OCI-LY3 (cell line): ENCODE measurements at regions not wholly inside any gene's neighbourhood (a gene's known extent, or its start where the extent isn't known, plus 50 kb on each side); places are given as distances from the start of the nearest gene placed in this dataset.

ENCODE experiments used
- H2AFZ ChIP-seq: fragments of 200-600, 300-600 bp; shearing (Covaris generic); 2 replicates; pipeline ENCODE4 v1.6.0; 2014; ENCODE audit warnings: antibody characterized with exemption, low read depth, low read length
- H3K27ac ChIP-seq: fragments of 200-600, 300-600 bp; sonication (generic); 2 replicates; pipeline ENCODE4 v1.5.1; 2014; ENCODE audit warnings: mild to moderate bottlenecking, low read length, moderate library complexity, mixed read lengths
- H3K27me3 ChIP-seq: fragments of 200-600, 300-600 bp; sonication (generic); 2 replicates; pipeline ENCODE4 v1.6.1; 2014; ENCODE audit warnings: low read depth, low read length, mixed read lengths
- H3K36me3 ChIP-seq: fragments of 200-600, 300-600 bp; sonication (generic); replicated peaks from 2 replicates; pipeline ENCODE3; 2014; ENCODE audit warnings: low read depth, low read length, mixed read lengths
- H3K4me1 ChIP-seq: fragments of 300-600, 200-600 bp; sonication (generic); 2 replicates; pipeline ENCODE4 v1.6.1; 2014; ENCODE audit warnings: low read length, mixed read lengths
- H3K4me2 ChIP-seq: fragments of 200-600, 300-600 bp; sonication (generic); 2 replicates; pipeline ENCODE4 v1.6.1; 2014; ENCODE audit warnings: low read length, mixed read lengths
- H3K4me3 ChIP-seq: fragments of 300-600, 200-600 bp; sonication (generic); 2 replicates; pipeline ENCODE4 v1.5.1; 2014; ENCODE audit warnings: antibody characterized with exemption, mild to moderate bottlenecking, low read length, moderate library complexity
- H3K79me2 ChIP-seq: fragments of 300-600, 200-600 bp; shearing (Covaris generic); 2 replicates; pipeline ENCODE4 v1.6.1; 2014; ENCODE audit warnings: mild to moderate bottlenecking, low read length, mixed read lengths
- H3K9ac ChIP-seq: fragments of 300-600, 200-600 bp; shearing (Covaris generic); 2 replicates; pipeline ENCODE4 v1.6.0; 2014; ENCODE audit warnings: mild to moderate bottlenecking, low read length, moderate library complexity
- H3K9me3 ChIP-seq: fragments of 200-600, 300-600 bp; shearing (Covaris generic); 2 replicates; pipeline ENCODE4 v1.6.1; 2014; ENCODE audit warnings: low read length, mixed read lengths; ENCODE audit not compliant: insufficient read depth
- H4K20me1 ChIP-seq: fragments of 200-600, 300-600 bp; sonication (generic); 2 replicates; pipeline ENCODE4 v1.6.1; 2016; ENCODE audit warnings: low read length, mixed read lengths; ENCODE audit not compliant: insufficient read depth
- EZH2phosphoT487 ChIP-seq: fragments of 200-600 bp; shearing (Covaris generic); IDR thresholded peaks from 2 replicates; pipeline ENCODE4 v1.6.1; 2018; ENCODE audit warnings: antibody characterized with exemption, mixed run types, low read depth
- TF ChIP-seq, protein P1 (sequence below): fragments of 200-600, 300-600 bp; sonication (generic); IDR thresholded peaks from 2 replicates; pipeline ENCODE4 v1.5.1; 2014; ENCODE audit warnings: antibody characterized with exemption, low read length, low read depth

DNA sequence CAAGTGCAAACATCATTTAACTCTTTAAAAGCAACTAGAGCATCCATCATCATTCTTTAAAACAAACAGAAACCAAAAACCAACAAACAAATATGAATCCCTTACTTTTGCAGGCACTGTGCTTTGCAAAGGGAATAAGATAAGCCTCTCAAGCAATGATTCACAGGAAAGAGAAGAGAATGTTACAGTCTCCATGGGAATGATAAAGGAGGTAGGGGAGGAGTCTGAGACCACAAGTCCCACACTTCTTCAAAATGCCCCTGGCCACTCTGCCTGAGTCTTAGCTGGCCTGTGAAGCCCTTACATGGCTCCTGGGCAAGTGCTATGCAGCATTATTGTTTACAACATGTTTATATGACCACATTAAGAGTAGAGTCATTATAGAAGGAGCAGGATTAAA, 257.7 kb upstream of the MARCKS start:
- Histone ChIP-seq H3K79me2 (no peaks in the 10 kb centered on the region), H3K36me3 (peaks cover 7% of the 10 kb centered on the region), H3K4me1 (peaks cover 29% of the 10 kb centered on the region), H4K20me1 (no peaks in the 10 kb centered on the region), H3K9me3 (peaks cover 4% of the 10 kb centered on the region; the same call in 1 of the 2 replicates), H3K4me2 (no peak overlapping the region), H3K27ac (no peak overlapping the region), H3K27me3 (no peaks in the 10 kb centered on the region), H3K9ac (no peak overlapping the region), H3K4me3 (no peak overlapping the region), H2AFZ (no peak overlapping the region)
- no peak for TF ChIP-seq EZH2phosphoT487
- TF ChIP-seq, protein P1, sequence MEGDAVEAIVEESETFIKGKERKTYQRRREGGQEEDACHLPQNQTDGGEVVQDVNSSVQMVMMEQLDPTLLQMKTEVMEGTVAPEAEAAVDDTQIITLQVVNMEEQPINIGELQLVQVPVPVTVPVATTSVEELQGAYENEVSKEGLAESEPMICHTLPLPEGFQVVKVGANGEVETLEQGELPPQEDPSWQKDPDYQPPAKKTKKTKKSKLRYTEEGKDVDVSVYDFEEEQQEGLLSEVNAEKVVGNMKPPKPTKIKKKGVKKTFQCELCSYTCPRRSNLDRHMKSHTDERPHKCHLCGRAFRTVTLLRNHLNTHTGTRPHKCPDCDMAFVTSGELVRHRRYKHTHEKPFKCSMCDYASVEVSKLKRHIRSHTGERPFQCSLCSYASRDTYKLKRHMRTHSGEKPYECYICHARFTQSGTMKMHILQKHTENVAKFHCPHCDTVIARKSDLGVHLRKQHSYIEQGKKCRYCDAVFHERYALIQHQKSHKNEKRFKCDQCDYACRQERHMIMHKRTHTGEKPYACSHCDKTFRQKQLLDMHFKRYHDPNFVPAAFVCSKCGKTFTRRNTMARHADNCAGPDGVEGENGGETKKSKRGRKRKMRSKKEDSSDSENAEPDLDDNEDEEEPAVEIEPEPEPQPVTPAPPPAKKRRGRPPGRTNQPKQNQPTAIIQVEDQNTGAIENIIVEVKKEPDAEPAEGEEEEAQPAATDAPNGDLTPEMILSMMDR: no peak

DNA sequence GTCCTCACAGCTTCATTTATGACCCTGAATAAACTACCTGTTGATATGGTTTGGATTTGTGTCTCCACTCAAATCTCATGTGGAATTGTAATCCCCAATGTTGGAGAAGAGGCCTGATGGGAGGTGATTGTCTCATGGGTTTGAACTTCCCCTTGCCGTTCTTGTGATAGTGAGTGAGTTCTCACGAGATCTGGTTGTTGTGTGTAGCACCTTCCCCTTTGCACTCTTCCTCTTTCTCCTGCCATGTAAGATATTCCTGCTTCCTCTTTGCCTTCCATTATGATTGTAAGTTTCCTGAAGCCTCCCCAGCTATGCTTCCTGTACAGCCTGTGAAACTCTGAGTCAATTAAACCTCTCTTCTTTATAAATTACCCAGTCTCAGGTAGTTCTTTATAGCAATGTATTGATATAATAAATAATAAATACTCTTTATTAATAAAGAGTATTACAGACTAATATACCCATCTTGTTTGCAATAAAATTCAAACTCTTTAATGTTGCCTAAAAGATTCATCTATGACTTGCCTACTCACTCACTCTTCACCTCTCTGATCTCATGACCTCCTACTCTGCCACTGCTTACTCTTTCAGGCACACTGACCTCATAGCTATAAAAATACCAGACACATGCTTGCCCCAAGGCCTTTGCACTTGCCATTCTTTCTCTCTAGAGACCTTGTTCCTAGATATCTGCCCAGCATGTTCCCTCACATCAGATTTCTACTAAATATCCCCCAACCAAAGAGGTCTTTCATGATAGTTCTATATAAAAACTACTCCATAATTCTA, 256.4 kb upstream of the MARCKS start:
- no peak overlapping the region; the same call in 1 of the 2 replicates for H3K4me2 ChIP-seq

DNA sequence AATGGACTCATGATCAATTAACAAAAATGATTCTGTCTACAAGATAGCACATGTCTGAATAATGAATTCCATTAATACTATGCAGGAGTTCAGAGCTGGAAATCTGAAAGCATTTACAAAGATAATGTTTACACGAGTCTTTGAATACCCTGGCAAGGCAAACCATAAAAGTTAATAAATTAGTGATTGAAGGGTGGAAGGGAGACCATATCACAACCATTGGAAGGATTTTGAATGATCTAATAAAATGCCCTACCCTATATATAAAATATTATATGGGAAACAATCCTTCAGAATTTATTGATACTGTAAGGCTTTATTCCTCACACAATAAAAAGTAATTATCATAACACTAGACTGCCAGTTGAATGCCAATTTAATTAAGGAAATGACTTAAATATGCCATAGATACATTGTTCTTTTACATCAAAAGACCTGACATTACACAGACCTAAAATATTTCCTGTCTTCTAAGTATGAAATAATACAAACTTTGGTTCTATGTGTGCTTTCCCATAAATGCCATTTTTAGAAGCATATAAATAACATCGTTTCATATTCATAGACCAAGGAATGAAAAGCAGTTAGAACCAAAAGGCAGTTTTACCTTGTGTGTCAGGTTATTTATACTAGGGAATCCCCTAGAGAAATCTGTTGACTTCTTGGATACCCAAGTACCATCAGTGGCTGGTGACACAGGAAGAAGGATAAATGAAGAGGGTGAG, 249.2 kb upstream of the MARCKS start:
- Histone ChIP-seq H3K4me3 (no peak overlapping the region), H3K27ac (no peak overlapping the region), H3K4me2 (no peak overlapping the region), H3K36me3 (peaks cover 1% of the 10 kb centered on the region), H3K79me2 (no peaks in the 10 kb centered on the region), H3K27me3 (no peaks in the 10 kb centered on the region), H4K20me1 (no peaks in the 10 kb centered on the region), H2AFZ (no peak overlapping the region), H3K9ac (no peak overlapping the region), H3K9me3 (no peaks in the 10 kb centered on the region), H3K4me1 (no peaks in the 10 kb centered on the region)
- TF ChIP-seq, protein P1: no peak
- no peak for TF ChIP-seq EZH2phosphoT487

More for the DNA sequence above, 256.4 kb upstream of the MARCKS start:
- Histone ChIP-seq H3K27ac (peak overlapping the region; percentile 29; the same call in 1 of the 2 replicates), H3K27me3 (no peaks in the 10 kb centered on the region), H3K79me2 (no peaks in the 10 kb centered on the region), H3K4me3 (no peak overlapping the region), H3K4me1 (peaks cover 28% of the 10 kb centered on the region), H2AFZ (no peak overlapping the region), H3K36me3 (peaks cover 7% of the 10 kb centered on the region), H4K20me1 (no peaks in the 10 kb centered on the region), H3K9ac (no peak overlapping the region), H3K9me3 (peaks cover 4% of the 10 kb centered on the region; the same call in 1 of the 2 replicates)
- no peak for TF ChIP-seq EZH2phosphoT487

DNA sequence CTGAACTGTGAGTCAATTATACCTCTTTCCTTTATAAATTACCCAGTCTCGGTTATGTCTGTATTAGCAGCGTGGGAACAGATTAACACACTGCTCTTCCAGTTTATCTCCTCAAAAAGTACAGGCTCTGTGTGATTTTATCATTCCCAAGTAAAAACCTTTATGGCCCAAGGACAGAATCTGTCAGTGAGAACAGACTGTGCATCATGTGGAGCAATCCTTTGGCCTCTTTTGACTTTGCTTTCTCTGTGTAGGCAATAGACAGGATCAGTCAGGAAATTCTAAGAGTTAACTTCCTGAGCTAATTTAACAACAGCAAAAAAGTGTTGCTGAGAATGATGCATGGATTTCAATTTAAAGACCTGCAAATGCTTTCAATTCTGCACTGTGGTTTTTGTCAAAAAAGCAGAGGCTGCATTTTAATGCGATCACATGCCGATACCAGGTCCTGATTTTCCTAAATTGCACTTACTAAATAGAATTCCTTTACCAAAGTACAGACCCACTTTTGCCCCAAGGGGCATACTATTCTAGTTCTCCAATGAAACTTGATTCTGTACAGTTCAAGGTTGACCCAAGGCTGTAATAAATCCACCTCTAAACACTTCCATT, 246.7 kb upstream of the MARCKS start:
- H2AFZ ChIP-seq: no peak overlapping the region
- H3K27me3 ChIP-seq: no peaks in the 10 kb centered on the region
- no peak overlapping the region for H3K9ac ChIP-seq
- no peak for TF ChIP-seq EZH2phosphoT487
- TF ChIP-seq, protein P1: no peak
- no peak overlapping the region for H3K27ac ChIP-seq
- H3K9me3 ChIP-seq: no peaks in the 10 kb centered on the region
- no peak overlapping the region for H3K4me2 ChIP-seq
- H3K4me1 ChIP-seq: no peaks in the 10 kb centered on the region
- H3K36me3 ChIP-seq: peaks cover 3% of the 10 kb centered on the region
- H3K4me3 ChIP-seq: no peak overlapping the region
- no peaks in the 10 kb centered on the region for H3K79me2 ChIP-seq
- no peaks in the 10 kb centered on the region for H4K20me1 ChIP-seq
